HG02938 (cell line): ENCODE measurements at regions not wholly inside any gene's neighbourhood (a gene's known extent, or its start where the extent isn't known, plus 50 kb on each side); places are given as distances from the start of the nearest gene placed in this dataset.
"Not testable (repeated sequence)": the region's sequence is repeated elsewhere in the genome, so short reads cannot be mapped to it uniquely, and the experiment has no call there.

Experiments
- ATAC-seq: cut with Tn5 transposase; IDR thresholded peaks from one replicate; pipeline ENCODE4 v1.9.1; 2021; ENCODE audit warnings: mild to moderate bottlenecking, moderate library complexity; ENCODE audit not compliant: unreplicated experiment

DNA sequence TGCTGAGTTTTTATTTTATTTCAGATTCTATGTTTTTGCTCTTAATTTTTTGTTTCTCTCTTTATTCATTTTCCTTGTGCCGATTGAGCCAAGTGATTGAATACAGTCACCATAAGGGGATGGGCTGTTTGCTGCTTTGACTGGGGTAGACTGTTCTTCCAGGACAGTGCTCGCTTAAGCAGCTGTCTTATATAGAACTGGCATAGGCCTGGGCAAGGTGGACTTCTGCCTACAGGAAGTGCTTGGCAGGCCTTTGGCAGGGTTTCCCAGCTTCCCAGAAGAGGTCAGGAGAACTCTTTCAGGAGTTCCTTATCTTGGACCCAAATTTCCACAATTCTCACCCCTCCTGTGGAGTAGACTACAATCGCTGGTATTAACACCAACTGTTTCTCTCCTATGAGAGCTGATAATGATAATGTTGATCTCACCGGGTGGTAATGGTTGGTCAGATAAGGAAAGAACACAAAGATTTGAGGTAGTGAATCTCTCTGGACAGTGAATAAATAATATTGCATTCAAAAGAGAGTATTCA is 207.5 kb upstream of the ST6GAL2 start:
- ATAC-seq, result no peak

DNA sequence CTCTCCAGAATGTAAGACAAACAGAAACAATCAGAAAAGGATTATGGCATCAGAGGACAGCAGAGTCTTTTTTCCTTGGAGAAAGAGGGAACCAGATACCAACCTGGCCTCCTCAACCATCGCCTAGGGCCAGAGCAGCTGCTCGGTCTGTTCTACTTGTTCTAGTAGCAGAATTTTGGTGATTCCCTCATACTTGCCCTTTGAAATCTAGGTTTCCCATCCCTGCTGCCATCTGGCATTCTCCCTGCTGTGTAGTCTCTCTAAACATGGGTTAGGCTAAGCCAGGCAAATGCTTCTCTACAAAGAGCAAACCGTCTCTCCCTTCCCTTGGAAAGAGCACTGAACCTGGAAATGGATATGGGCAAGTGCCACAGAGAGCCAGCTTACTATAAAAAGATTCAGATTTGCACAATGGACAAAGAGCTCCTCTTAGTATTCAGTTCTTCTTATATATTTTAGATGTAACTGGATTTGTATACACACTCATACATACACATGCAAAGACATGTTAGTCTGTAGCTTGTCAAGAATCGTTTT is 208.6 kb upstream of the ST6GAL2 start:
- no peak for ATAC-seq

DNA sequence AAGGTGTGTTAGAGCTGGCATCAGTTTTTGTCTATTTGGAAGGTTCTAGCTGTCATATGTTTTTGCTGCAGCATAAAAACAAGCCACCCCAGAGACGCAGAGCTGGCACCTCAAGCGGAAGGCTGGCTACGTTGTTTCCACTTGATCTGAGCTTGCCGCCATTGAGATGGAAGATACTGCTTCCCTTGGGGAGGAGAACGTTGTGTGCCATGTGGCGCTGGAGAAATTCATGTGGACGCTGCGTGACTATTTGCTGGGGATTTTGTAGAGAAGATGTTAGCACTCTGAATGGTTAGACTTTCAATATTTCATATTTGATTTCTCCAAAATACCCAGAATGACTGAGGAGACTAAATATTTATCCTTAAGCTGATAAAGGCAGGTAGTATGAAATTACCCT is 216.2 kb upstream of the ST6GAL2 start:
- ATAC-seq, result no peak

DNA sequence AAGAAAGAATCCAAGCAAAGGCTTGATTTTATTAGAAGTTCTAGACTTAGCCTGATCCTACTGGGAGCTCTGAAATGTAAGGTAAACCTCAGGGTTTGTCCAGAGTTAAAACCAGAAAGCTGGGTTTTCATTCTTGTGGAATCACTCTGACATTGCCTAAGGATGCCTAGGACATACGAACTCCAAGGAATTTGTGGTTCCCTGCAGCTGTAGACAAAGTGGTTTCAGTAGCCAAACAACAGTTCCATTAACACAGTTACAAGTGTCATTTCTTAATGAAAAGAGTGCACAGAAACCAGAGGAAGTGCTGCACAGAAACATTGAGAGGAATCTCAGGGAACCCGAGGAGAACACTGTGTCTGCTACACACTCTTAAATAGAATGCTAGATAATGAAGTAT is 221.4 kb upstream of the ST6GAL2 start:
- ATAC-seq, result no peak

DNA sequence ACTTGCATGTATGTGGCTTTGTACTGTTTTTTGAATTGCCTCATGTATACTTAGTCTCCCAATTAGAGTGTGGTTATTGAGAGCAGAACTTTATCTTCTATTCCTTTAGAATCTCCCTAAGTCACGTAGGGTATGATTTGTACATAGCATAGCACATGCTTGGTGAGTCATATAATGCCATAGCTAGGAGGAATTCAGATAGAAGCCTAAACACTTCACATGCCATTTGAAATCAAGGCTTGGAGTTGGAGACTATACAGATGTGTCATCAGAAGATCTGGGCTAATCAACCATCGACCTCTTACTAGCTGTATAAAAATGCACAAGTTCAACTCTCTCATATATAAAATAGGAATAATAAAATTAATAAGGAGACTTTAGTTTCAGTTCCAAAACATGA is 222.6 kb upstream of the ST6GAL2 start:
- no peak for ATAC-seq

DNA sequence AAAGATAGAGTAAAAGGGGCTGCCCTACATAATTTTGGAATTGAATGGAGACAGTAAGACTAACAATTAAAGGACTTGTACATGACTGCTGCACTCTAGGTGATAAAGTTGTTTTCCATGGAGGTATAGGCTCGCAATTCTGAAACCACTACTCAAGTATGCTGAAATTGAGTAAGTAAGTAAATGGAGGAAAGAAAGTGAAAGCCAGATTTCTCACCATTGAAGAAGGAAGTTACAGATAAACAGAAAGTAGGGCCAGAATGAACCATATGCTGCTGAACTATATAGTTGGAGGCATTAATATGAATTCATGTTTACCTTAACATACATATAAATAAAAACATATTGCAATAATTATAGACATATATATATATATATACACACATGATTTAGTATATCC is 225.7 kb upstream of the ST6GAL2 start:
- no peak for ATAC-seq

DNA sequence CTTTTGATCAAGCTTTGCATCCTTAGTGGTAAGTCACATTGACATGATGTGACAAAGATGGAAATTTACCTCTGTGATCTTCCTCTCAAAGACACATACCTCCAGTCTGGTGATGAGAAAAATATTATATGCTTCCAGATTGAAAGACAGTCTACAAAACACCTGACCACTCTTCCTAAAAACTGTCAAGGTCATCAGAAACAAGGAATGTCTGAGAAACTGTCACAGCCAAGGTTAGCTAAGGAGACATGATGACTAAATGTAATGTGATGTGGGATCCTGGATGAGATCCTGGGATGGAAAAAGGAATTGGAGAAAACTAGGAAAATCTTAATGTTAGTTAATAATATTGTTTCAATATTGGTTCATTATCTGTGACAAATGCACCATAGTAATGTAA is 226.6 kb upstream of the ST6GAL2 start:
- no peak for ATAC-seq

GRCh38 chr2:107128381-107128780 is 242.4 kb upstream of the ST6GAL2 start:
- ATAC-seq, result no peak

DNA sequence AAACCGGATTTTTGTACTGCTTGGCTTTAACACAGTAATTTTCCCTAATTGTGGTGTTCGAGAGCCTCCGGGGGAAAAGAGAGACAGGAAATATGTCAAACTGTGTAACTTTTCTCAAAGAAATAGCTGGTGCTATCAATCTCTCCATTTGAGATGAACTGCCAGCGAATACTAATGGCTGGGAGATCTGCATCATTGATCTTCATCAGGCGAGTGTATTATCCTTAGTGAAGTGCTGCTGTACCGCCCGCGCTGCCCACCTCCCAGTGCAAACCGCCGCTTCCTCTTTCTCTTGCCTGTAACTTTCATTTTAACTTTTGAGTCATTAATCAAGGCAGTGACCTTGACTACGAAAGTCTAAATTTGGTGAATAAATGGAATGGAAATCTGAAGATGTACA is 246.1 kb upstream of the ST6GAL2 start:
- ATAC-seq, result peak; percentile 86

DNA sequence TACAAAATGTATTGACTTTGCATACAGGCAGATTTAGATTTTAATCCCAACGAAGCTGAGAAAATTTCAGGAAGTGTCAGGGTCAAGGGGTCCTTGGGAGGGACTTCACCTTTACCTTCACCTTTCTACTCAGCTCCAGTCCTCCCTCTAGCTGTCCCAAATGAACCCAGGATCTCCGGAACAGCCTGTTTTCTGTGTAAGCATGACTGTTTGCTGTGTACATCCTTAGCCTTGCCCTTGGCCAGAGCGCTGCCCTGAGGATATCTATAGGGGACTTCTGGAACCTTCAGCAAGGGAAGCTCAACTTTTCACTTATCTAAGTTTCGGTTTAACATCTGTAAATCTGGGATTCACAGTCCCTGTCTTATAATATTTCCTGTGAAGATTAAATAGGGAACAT is 246.8 kb upstream of the ST6GAL2 start:
- no peak for ATAC-seq

- ATAC-seq, result no peak
Observed at GRCh38 chr2:107133412-107133811, 247.4 kb upstream of the ST6GAL2 start.

DNA sequence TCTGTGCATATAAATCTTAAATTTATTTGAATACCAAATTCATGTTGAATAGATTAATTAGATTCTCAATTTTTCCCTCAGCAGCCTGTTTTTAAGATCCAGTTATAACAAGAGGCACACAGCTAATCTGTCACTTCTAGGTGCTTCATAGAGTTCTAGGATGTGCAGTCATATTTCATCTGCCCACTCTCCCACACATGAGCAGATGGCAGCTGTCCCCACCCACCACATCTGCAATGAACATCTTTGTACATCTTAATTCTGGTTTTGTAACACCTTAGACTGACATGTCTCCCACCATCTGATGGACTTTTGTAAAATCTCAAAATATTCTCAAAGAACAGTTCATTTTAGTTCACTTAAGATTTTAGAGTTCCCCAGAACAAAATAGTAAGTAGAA is 250.8 kb upstream of the ST6GAL2 start:
- no peak for ATAC-seq

GRCh38 chr2:107137706-107138105 is 251.7 kb upstream of the ST6GAL2 start:
- no peak for ATAC-seq

DNA sequence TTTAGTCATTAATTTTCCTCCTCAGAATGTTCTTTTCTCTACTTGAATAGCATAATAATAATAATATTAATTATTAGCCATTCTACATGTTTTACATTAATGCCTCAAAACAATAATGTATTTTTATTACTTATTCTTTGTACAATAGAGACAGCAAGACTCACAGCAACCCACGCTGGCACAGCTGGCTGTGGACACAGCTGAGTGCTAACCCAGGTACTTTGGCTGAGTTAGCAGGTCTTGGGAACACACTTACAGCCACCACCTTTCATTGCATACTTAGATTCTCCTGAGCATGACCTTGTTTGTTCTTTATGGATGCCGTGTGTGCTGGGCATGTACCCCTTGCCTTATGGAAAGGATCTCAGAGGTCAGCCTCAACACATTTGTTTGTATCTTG is 260.2 kb upstream of the ST6GAL2 start:
- ATAC-seq, result no peak

- ATAC-seq, result not testable (repeated sequence)
Observed at GRCh38 chr2:107146645-107147044, 260.7 kb upstream of the ST6GAL2 start.

- no peak for ATAC-seq
Observed at GRCh38 chr2:107148055-107148454, 262.1 kb upstream of the ST6GAL2 start.

DNA sequence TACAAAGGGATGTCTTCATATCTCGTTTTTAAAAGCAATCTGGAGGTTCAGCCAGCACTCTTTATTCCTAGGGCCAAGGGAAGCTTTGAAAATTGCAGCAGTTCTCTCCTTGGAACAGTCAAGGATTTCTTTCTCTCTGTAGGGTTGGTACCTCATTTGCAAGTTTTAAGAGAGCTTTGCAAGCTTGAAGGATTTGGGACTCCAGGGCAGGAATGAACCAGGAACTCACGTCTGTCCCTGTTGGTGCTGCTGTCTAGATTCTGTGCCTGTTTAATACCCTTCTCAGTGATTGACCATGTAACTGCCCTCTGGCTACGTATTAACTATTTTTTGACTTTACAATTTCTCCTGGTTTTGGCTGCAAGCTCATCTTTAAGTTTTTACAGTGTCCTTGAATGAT is 262.5 kb upstream of the ST6GAL2 start:
- ATAC-seq, result no peak

DNA sequence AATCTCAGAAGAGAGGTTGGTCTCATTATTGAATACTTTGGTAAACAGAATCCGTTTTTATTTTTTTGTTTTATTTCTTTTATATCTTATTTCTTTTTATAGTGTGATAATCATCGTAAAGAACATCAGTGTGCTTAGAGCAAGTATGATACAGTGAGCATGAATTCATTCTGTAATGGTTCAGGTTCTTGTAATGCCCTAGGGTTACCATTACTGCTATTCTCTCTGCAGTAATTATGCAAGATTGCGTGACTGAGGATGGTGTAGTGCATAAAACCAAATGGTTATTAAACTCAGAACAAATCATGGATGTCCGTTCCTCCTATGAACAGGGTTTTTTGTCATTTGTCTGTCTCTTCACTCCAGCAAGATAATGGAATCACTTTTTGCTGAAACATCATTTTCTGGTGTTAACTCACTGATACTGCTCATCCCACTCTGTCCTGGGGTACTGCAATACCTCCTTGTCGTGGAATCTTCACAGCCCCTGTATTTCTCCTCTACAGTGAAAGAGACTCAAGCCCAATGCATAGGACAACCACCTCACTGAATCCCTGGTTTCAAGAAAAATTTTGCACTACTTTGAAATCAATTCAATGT is 274.8 kb upstream of the ST6GAL2 start:
- no peak for ATAC-seq

DNA sequence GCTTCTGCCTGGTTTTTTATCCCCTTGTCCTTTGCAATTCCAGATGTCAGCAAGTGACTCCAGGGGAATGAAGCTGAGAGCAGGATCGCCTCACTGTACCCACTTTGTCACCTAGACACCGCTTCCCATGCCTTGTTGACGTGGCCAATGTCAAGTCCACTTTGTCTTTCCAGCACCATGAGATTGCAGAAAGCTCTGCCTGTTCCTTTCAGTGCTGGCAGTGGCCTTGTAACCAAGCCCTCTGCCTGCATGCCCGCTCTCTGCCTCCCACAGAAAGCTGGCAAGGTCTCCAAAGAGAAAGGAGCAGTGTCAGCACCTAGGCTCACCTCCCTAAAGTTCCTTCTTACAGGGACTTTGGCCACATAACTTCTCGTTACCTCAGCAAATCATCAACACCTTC is 282.2 kb upstream of the ST6GAL2 start:
- no peak for ATAC-seq

DNA sequence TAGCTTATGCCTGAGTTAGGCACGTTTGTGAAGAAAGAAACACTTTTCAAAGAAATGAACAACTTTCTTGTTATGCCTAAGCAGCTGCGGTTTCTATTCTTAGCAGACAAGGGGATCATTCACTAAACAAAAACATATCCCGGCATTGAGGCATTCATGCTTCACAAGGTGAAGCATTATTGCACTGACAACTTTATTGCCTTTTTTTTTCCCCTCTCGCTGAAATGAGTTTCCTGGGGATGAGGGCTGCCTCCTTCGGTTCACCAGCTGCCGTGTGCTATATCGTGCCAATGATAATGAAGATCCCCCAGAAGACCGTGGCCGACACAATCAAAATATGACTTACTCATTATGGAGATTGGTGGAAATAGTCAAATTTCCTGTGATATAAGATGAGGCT is 288.2 kb upstream of the ST6GAL2 start:
- no peak for ATAC-seq

DNA sequence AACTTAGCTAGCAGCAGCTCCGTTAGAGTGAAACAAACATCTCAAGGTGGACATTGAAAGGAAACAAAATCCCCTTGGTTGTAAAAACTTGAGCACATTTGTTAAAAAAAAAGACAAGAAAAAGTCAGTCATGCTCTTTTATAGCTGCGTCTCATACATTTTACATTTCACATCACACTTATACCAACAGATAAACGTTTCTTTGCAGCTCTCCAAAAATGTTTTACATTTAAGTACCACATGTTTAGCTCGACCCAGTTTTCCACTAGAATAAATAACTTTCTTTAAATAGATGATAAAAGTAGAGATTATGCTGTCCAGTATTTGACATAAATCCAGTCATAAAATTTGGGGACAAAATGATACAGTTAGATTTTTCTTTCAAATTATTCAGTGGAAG is 297.0 kb upstream of the ST6GAL2 start:
- no peak for ATAC-seq

- ATAC-seq, result no peak
Observed at GRCh38 chr2:107187870-107188269, 301.9 kb upstream of the ST6GAL2 start.

DNA sequence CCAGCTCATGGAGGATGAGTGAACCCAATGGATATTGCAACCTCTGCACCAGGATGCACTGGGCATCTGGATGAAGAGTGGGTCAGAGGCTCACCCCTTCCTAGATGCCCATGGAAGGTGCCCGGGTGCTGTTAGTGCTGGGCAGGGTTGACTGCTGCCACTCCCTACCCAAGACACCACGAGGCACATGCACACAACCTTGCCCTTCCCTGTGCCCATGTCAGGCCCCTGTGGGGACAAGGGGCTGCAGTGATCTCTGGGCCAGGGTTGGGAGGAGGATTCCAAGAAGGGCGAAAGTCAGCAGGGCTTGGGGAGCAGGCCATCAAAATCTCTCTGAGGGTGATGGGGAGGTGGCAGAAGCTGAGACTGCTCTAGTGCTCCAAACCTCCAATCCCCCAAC is 309.7 kb upstream of the ST6GAL2 start:
- no peak for ATAC-seq
